Chondrocyte (in vitro differentiated cells): ENCODE measurements at regions not wholly inside any gene's neighbourhood (a gene's known extent, or its start where the extent isn't known, plus 50 kb on each side); places are given as distances from the start of the nearest gene placed in this dataset.

Experiments
- DNase-seq: peaks from one replicate; pipeline ENCODE4 v3.0.0; 2021; ENCODE audit warnings: mixed read lengths, low spot score
- H3K27ac Mint-ChIP-seq: one replicate; pipeline ENCODE4 v1.8.0; 2021; ENCODE audit warnings: mild to moderate bottlenecking, moderate library complexity, mixed read lengths; ENCODE audit not compliant: unreplicated experiment
- H3K27me3 Mint-ChIP-seq: 2 replicates; pipeline ENCODE4 v1.8.0; 2021; ENCODE audit warnings: low read depth, mixed read lengths
- H3K36me3 Mint-ChIP-seq: 2 replicates; pipeline ENCODE4 v1.8.0; 2021; ENCODE audit warnings: low read depth, mixed read lengths
- H3K4me1 Mint-ChIP-seq: 2 replicates; pipeline ENCODE4 v1.8.0; 2021; ENCODE audit warnings: low read depth, mild to moderate bottlenecking, mixed read lengths
- H3K4me3 Mint-ChIP-seq: one replicate; pipeline ENCODE4 v1.8.0; 2021; ENCODE audit warnings: mild to moderate bottlenecking, moderate library complexity, mixed read lengths; ENCODE audit not compliant: unreplicated experiment
- H3K9me3 Mint-ChIP-seq: 2 replicates; pipeline ENCODE4 v1.8.0; 2021; ENCODE audit warnings: low read depth, mixed read lengths
- CTCF ChIP-seq: fragments of 200-600 bp; sonication (generic); IDR thresholded peaks from 2 replicates; pipeline ENCODE4 v1.5.0; 2021; ENCODE audit warnings: antibody characterized with exemption, mild to moderate bottlenecking, moderate library complexity

DNA sequence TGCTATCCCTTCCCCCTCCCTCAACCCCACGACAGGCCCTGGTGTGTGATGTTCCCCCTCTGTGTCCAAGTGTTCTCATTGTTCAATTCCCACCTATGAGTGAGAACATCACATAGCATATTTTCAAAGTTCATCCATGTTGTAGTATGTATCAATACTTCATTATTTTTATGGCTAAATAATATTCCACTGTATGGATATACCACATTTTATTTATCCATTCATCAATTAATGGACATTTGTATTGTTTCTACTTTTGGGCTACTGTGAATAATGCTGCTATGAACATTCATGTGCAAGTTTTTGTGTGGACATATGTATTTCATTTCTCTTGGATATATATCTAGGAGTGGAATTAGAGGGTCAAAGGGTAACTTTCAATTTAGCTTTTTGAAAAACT is 58.7 kb upstream of the ARMC2 start:
- no peak for TF ChIP-seq CTCF
- Mint-ChIP-seq H3K36me3 (peaks cover 4% of the 10 kb centered on the region), H3K4me1 (no peaks in the 10 kb centered on the region), H3K9me3 (peaks cover 11% of the 10 kb centered on the region), H3K27me3 (no peaks in the 10 kb centered on the region), H3K27ac (no peak overlapping the region), H3K4me3 (no peak overlapping the region)
- DNase-seq: no peak

DNA sequence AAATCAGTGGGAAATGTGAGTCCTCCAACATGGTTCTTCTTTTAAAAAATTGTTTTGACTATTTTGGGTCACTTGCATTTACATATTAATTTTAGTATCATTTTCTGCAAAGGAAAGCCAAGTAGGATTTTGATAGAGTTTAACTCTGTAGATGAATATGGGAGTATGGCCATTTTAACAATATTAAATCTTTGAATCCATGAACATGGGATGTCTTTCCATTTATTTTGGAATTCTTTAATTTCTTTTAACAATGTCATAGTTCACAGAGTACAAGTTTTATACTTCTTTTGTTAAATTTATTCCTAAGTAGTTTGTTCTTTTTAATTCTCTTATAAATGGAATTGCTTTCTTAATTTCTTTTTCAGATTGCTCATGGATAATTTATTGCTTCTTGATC is 56.5 kb upstream of the ARMC2 start:
- DNase-seq: no peak
- H3K27me3 Mint-ChIP-seq: peaks cover 2% of the 10 kb centered on the region
- TF ChIP-seq CTCF: no peak
- H3K27ac Mint-ChIP-seq: no peak overlapping the region
- no peak overlapping the region for H3K4me3 Mint-ChIP-seq
- H3K4me1 Mint-ChIP-seq: no peaks in the 10 kb centered on the region
- peaks cover 11% of the 10 kb centered on the region for H3K9me3 Mint-ChIP-seq
- H3K36me3 Mint-ChIP-seq: peaks cover 4% of the 10 kb centered on the region

- no peak for DNase-seq
- peaks cover 1% of the 10 kb centered on the region for H3K36me3 Mint-ChIP-seq
- H3K9me3 Mint-ChIP-seq: peaks cover 11% of the 10 kb centered on the region
- peaks cover 2% of the 10 kb centered on the region for H3K27me3 Mint-ChIP-seq
- H3K27ac Mint-ChIP-seq: no peak overlapping the region
- no peak for TF ChIP-seq CTCF
- peaks cover 3% of the 10 kb centered on the region for H3K4me1 Mint-ChIP-seq
- H3K4me3 Mint-ChIP-seq: no peak overlapping the region
Observed at GRCh38 chr6:108793516-108794251, 54.5 kb upstream of the ARMC2 start.

GRCh38 chr6:108795122-108795521 is 53.1 kb upstream of the ARMC2 start:
- peaks cover 4% of the 10 kb centered on the region for H3K4me1 Mint-ChIP-seq
- DNase-seq: no peak

GRCh38 chr6:108795814-108796213 is 52.4 kb upstream of the ARMC2 start:
- Mint-ChIP-seq H3K9me3 (peaks cover 2% of the 10 kb centered on the region), H3K27ac (no peak overlapping the region), H3K36me3 (no peaks in the 10 kb centered on the region), H3K4me1 (peaks cover 9% of the 10 kb centered on the region), H3K4me3 (no peak overlapping the region), H3K27me3 (peaks cover 2% of the 10 kb centered on the region)
- no peak for TF ChIP-seq CTCF
- DNase-seq: no peak

More at GRCh38 chr6:108795122-108795521, 53.1 kb upstream of the ARMC2 start:
- H3K36me3 Mint-ChIP-seq: no peaks in the 10 kb centered on the region
- H3K9me3 Mint-ChIP-seq: peaks cover 2% of the 10 kb centered on the region
- peaks cover 2% of the 10 kb centered on the region for H3K27me3 Mint-ChIP-seq
- H3K4me3 Mint-ChIP-seq: no peak overlapping the region
- no peak overlapping the region for H3K27ac Mint-ChIP-seq
- TF ChIP-seq CTCF: no peak
